ENCODE measurements at regions not wholly inside any gene's neighbourhood (a gene's known extent, or its start where the extent isn't known, plus 50 kb on each side); places are given as distances from the start of the nearest gene placed in this dataset.

DNA sequence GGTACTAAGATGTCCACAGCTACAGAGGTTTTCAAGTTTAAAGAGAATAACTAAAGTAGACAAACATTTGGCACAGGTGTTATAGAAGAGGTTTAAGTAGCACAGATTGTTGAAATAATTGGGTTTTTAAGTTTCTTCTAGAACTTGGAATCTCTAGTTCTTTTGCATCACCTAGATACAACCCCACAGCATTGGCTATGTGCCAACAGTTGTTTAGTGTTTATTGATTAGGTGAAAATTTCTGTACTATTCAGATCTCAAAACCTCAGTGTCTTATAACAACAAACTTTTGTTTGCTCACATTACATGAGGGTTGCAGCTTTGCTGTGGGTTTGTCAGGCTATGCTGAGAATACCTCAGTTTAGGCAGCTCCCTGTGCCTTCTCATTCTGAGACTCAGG is 162.5 kb downstream of the TBX15 start:
- TF ChIP-seq, protein P1, sequence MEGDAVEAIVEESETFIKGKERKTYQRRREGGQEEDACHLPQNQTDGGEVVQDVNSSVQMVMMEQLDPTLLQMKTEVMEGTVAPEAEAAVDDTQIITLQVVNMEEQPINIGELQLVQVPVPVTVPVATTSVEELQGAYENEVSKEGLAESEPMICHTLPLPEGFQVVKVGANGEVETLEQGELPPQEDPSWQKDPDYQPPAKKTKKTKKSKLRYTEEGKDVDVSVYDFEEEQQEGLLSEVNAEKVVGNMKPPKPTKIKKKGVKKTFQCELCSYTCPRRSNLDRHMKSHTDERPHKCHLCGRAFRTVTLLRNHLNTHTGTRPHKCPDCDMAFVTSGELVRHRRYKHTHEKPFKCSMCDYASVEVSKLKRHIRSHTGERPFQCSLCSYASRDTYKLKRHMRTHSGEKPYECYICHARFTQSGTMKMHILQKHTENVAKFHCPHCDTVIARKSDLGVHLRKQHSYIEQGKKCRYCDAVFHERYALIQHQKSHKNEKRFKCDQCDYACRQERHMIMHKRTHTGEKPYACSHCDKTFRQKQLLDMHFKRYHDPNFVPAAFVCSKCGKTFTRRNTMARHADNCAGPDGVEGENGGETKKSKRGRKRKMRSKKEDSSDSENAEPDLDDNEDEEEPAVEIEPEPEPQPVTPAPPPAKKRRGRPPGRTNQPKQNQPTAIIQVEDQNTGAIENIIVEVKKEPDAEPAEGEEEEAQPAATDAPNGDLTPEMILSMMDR (IDR thresholded peaks at IDR 0.05; ENCODE audit: low read length): no peak
- TF ChIP-seq EZH2 (IDR thresholded peaks at IDR 0.05; ENCODE audit: borderline replicate concordance, low read length): no peak
